Karpas-422 (cell line): ENCODE measurements at regions not wholly inside any gene's neighbourhood (a gene's known extent, or its start where the extent isn't known, plus 50 kb on each side); places are given as distances from the start of the nearest gene placed in this dataset.
"Not testable (repeated sequence)": the region's sequence is repeated elsewhere in the genome, so short reads cannot be mapped to it uniquely, and the experiment has no call there.

ENCODE experiments used
- DNase-seq: peaks from one replicate; pipeline ENCODE4 v3.0.0-alpha.2; 2015
- H2AFZ ChIP-seq: fragments of 200-600 bp; sonication (generic); 2 replicates; pipeline ENCODE4 v1.6.1; 2014; ENCODE audit warnings: antibody characterized with exemption, low read length, mixed read lengths
- H3K27ac ChIP-seq: fragments of 200-600 bp; sonication (generic); 2 replicates; pipeline ENCODE4 v1.5.1; 2014; ENCODE audit warnings: mild to moderate bottlenecking, low read length, moderate library complexity
- H3K27me3 ChIP-seq: fragments of 200-600 bp; sonication (generic); 2 replicates; pipeline ENCODE4 v1.6.1; 2014; ENCODE audit warnings: low read length, mixed read lengths
- H3K36me3 ChIP-seq: fragments of 200-600 bp; sonication (generic); 2 replicates; pipeline ENCODE4 v1.6.1; 2014; ENCODE audit warnings: low read length, mixed read lengths; ENCODE audit not compliant: insufficient read depth
- H3K4me1 ChIP-seq: fragments of 200-600 bp; sonication (generic); 2 replicates; pipeline ENCODE4 v1.6.1; 2014; ENCODE audit warnings: mild to moderate bottlenecking, low read length, mixed read lengths
- H3K4me2 ChIP-seq: fragments of 200-600 bp; sonication (generic); 2 replicates; pipeline ENCODE4 v1.6.1; 2014; ENCODE audit warnings: low read length, low read depth, mild to moderate bottlenecking; ENCODE audit not compliant: poor library complexity, severe bottlenecking
- H3K4me3 ChIP-seq: fragments of 200-600 bp; sonication (generic); 2 replicates; pipeline ENCODE4 v1.5.1; 2014; ENCODE audit warnings: mild to moderate bottlenecking, antibody characterized with exemption, low read length, mixed read lengths
- H3K79me2 ChIP-seq: fragments of 200-600 bp; sonication (generic); 2 replicates; pipeline ENCODE4 v1.6.1; 2014; ENCODE audit warnings: mild to moderate bottlenecking, low read length, mixed read lengths
- H3K9ac ChIP-seq: fragments of 200-600 bp; sonication (generic); 2 replicates; pipeline ENCODE4 v1.6.0; 2014; ENCODE audit warnings: low read length
- H3K9me2 ChIP-seq: fragments of 200-600 bp; sonication (generic), shearing (Covaris generic); replicated peaks from 2 replicates; pipeline ENCODE4 v1.6.0; 2014; ENCODE audit warnings: mild to moderate bottlenecking, low read length, moderate library complexity; ENCODE audit not compliant: insufficient read depth
- H3K9me3 ChIP-seq: fragments of 300-700, 200-600 bp; sonication (generic); 2 replicates; pipeline ENCODE4 v1.6.1; 2014; ENCODE audit warnings: low read length, mixed read lengths
- H4K20me1 ChIP-seq: fragments of 200-600 bp; sonication (generic); 2 replicates; pipeline ENCODE4 v1.6.1; 2014; ENCODE audit warnings: mild to moderate bottlenecking, antibody characterized with exemption, low read length, low read depth; ENCODE audit not compliant: insufficient read depth

DNA sequence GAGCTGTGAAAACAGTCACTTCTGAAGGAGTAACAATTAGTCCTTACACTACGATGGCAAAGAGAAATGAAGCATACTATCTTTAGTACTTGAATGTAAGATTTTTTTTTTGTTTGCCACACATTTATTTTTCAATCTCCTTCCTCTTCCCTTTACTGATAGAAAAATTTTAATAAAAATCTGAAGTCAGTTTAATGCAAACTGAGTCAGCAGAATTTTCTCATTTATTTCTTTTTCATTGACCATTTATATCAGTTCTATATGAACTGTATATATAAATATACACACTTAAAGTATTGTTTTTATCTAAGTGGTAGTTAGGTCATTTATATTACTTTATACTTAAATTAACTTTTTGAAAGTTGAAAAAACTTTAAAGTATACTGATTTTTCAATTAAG is 1009.1 kb upstream of the SPRY2 start:
- Histone ChIP-seq H3K36me3 (no peaks in the 10 kb centered on the region), H2AFZ (no peak overlapping the region), H3K27me3 (no peaks in the 10 kb centered on the region), H3K4me2 (no peak overlapping the region), H3K27ac (no peak overlapping the region), H3K79me2 (no peaks in the 10 kb centered on the region), H3K9me3 (peaks cover 10% of the 10 kb centered on the region; the same call in 1 of the 2 replicates), H3K4me3 (no peak overlapping the region), H3K9me2 (no peaks in the 10 kb centered on the region), H4K20me1 (no peaks in the 10 kb centered on the region), H3K9ac (no peak overlapping the region), H3K4me1 (no peaks in the 10 kb centered on the region)
- no peak for DNase-seq

DNA sequence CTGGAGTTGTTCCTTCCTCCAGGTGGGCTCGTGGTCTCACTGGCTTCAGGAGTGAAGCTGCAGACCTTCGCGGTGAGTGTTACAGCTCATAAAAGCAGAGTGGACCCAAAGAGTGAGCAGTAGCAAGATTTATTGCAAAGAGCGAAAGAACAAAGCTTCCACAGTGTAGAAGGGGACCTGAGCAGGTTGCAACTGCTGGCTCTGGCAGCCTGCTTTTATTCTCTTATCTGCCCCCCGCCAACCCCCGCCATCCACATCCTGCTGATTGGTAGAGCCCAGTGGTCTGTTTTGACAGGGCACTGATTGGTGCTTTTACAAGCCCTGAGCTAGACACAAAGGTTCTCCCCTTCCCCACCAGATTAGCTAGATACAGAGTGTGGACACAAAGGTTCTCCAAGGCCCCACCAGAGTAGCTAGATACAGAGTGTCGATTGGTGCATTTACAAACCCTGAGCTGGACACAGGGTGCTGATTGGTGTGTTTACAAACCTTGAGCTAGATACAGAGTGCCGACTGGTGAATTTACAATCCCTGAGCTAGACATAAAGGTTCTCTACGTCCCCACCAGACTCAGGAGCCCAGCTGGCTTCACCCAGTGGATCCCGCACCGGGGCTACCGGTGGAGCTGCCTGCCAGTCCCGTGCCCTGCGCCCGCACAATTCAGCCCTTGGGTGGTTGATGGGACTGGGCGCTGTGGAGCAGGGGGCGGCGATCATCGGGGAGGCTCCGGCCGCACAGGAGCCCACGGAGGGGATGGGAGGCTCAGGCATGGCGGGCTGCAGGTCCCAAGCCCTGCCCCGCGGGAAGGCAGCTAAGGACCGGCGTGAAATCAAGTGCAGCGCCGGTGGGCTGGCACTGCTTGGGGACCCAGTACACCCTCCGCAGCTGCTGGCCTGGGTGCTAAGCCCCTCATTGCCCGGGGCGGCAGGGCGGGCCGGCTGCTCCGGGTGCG is 999.5 kb upstream of the SPRY2 start:
- not testable (repeated sequence) for H3K9me2 ChIP-seq, H4K20me1 ChIP-seq, H3K4me3 ChIP-seq, DNase-seq, H3K4me2 ChIP-seq, H3K27ac ChIP-seq, H2AFZ ChIP-seq, H3K36me3 ChIP-seq, H3K9ac ChIP-seq, H3K4me1 ChIP-seq, H3K79me2 ChIP-seq, H3K27me3 ChIP-seq
- H3K9me3 ChIP-seq: peaks cover 21% of the 10 kb centered on the region

DNA sequence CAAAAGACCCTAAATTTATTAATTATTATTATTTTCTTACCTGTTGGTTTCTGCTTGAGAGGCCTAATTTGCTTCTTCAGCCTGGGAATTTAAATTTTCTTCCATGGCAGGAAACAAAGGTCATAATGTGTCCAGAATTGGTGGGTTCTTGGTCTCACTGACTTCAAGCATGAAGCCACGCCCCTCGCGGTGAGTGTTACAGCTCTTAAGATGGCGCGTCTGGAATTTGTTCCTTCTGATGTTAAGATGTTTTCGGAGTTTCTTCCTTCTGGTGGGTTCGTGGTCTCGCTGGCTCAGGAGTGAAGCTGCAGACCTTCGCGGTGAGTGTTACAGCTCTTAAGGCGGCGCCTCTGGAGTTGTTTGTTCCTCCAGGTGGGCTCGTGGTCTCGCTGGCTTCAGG is 998.7 kb upstream of the SPRY2 start:
- H2AFZ ChIP-seq, H3K27ac ChIP-seq, H3K27me3 ChIP-seq, H3K9me2 ChIP-seq, H3K36me3 ChIP-seq, H3K9ac ChIP-seq, H3K4me1 ChIP-seq, H3K4me2 ChIP-seq, DNase-seq, H4K20me1 ChIP-seq, H3K4me3 ChIP-seq, H3K79me2 ChIP-seq: not testable (repeated sequence)
- peaks cover 17% of the 10 kb centered on the region for H3K9me3 ChIP-seq

DNA sequence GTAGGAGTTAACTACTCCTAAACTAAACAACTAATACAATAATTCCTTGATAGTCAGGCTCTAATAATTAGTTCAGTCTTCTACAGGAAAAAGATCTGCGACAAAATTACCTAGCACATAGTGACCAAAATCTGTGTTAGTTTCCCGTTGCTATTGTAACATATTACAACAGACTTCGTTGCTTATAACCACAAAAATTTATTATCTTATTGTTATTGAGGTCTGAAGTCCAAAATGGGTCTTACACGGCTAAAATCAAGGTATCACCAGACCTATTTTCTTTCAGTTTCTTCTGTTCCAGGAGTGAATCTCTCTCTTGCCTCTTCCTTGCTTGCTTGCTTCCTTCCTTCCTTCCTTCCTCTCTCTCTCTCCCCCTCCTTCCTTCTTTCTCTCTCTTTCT is 993.6 kb upstream of the SPRY2 start:
- no peak overlapping the region for H2AFZ ChIP-seq

DNA sequence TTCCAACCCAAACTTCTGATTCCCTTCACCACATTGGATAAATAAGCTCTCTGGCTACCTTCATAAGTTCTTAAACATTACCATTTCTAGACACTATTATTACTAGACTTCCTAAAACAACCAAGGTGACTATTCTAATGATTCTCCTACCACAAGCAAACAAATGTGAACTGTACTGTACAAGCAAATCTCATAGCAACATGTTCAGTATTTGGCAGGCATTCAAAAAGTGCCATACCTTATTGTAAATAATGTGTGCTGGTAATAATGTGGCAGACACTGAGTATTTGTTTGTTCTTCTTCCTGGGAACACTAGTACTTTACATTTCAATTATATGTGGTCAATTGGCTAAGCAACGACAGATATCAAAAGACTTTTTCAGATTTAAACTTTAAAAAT is 986.0 kb upstream of the SPRY2 start:
- Histone ChIP-seq H3K4me3 (no peak overlapping the region), H3K36me3 (no peaks in the 10 kb centered on the region), H2AFZ (no peak overlapping the region), H3K9me2 (no peaks in the 10 kb centered on the region), H3K4me1 (no peaks in the 10 kb centered on the region), H3K27me3 (no peaks in the 10 kb centered on the region), H3K79me2 (no peaks in the 10 kb centered on the region), H3K9me3 (peaks cover 36% of the 10 kb centered on the region), H4K20me1 (no peaks in the 10 kb centered on the region), H3K4me2 (no peak overlapping the region), H3K27ac (no peak overlapping the region), H3K9ac (no peak overlapping the region)
- no peak for DNase-seq

More for the DNA sequence above, 993.6 kb upstream of the SPRY2 start:
- H3K4me2 ChIP-seq: no peak overlapping the region
- no peaks in the 10 kb centered on the region for H3K27me3 ChIP-seq
- peaks cover 32% of the 10 kb centered on the region for H3K9me3 ChIP-seq
- H3K9ac ChIP-seq: no peak overlapping the region
- H3K4me3 ChIP-seq: no peak overlapping the region
- H3K79me2 ChIP-seq: no peaks in the 10 kb centered on the region
- H3K4me1 ChIP-seq: no peaks in the 10 kb centered on the region
- H3K27ac ChIP-seq: no peak overlapping the region
- H3K36me3 ChIP-seq: no peaks in the 10 kb centered on the region
- no peaks in the 10 kb centered on the region for H3K9me2 ChIP-seq
- DNase-seq: no peak
- H4K20me1 ChIP-seq: no peaks in the 10 kb centered on the region

DNA sequence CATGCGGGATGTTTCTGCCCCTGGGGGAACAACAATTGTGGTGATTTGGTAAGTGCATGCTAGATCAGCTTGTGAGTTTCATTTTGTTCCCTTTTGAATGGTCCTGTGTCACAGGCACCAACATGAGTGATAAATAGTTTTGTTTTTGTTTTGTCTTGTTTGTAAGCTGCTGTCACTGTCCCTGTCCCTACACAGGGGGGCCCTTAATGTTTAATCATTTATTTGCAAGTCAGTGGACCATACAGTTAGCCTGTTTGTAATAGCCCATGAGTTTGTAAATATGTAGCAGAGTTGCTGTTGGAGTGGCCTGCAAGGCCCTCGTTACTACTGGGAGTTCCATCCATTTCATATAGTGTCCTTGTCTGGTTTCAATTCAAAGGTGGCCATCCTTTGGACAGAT is 979.6 kb upstream of the SPRY2 start:
- H3K27me3 ChIP-seq: no peaks in the 10 kb centered on the region
- H2AFZ ChIP-seq: no peak overlapping the region
- no peak overlapping the region for H3K4me3 ChIP-seq
- no peaks in the 10 kb centered on the region for H3K9me2 ChIP-seq
- H3K27ac ChIP-seq: no peak overlapping the region
- H4K20me1 ChIP-seq: no peaks in the 10 kb centered on the region
- no peaks in the 10 kb centered on the region for H3K36me3 ChIP-seq
- H3K9ac ChIP-seq: no peak overlapping the region
- H3K79me2 ChIP-seq: no peaks in the 10 kb centered on the region
- DNase-seq: no peak
- H3K9me3 ChIP-seq: peaks cover 21% of the 10 kb centered on the region
- no peak overlapping the region for H3K4me2 ChIP-seq
- no peaks in the 10 kb centered on the region for H3K4me1 ChIP-seq

DNA sequence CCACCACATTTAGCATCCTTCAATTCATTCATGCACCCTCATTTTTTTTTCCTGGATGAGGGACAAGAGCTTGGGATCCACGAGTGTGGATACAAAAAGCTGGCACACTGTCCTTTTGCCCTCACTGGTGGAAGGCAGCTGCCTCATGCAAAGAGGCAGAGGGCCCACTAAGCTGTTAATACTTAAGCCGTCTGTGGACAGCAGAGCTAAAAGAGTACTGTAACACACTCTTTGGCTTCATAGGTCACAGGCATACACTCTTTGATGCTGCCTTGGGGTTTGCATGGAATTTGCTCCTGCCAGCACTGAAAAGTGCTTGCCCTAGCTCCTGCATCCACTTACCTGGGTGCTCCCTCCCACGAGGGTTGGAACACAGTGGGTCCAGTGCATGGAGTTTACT is 978.4 kb upstream of the SPRY2 start:
- Histone ChIP-seq H3K9me2 (no peaks in the 10 kb centered on the region), H3K79me2 (no peaks in the 10 kb centered on the region), H3K4me3 (no peak overlapping the region), H3K4me2 (no peak overlapping the region), H3K9me3 (peaks cover 21% of the 10 kb centered on the region), H3K27me3 (no peaks in the 10 kb centered on the region), H4K20me1 (no peaks in the 10 kb centered on the region), H3K27ac (no peak overlapping the region), H3K36me3 (no peaks in the 10 kb centered on the region), H3K4me1 (no peaks in the 10 kb centered on the region), H3K9ac (no peak overlapping the region), H2AFZ (no peak overlapping the region)
- DNase-seq: no peak

DNA sequence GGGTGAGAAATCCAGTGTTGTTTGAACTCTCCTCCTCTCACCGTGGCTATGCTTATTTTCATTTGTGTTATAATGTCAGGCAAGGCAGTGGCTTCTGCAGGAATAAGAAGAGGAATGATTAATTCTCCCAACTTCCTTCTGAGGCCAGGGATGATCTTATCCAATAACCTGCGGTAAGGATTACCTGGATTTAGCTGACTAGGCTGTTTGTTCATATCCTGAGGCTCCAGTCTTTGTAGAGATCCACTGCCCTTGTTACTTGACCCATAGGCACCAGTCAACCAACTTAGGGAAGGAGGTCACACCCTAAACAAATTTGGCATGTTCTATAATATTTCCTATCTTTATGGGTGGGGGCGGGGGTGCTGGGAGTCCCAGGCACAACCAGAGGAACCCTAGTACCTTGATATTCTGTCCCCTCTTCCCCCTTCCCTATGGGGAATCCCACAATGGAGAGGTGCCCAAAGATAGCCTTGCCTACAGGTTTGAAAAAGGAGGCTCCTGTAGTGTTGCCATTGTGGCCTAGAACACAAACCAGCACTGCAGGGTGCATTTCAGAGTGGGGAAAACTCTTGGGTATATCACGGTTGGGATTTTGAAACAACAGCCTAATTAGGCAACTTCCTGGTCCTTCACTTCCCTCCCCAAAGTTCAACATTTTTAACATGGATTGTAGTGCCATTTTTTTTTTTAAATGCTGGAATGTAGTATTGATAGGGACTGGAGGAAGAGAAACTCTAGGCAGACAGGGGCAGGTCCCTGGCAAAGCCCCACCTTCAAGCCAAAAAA is 977.5 kb upstream of the SPRY2 start:
- DNase-seq: no peak
- no peak overlapping the region for H3K27ac ChIP-seq
- H3K79me2 ChIP-seq: no peaks in the 10 kb centered on the region
- no peak overlapping the region for H3K9ac ChIP-seq
- H3K4me2 ChIP-seq: no peak overlapping the region
- no peaks in the 10 kb centered on the region for H3K27me3 ChIP-seq
- no peaks in the 10 kb centered on the region for H3K4me1 ChIP-seq
- no peaks in the 10 kb centered on the region for H4K20me1 ChIP-seq
- no peaks in the 10 kb centered on the region for H3K9me2 ChIP-seq
- no peaks in the 10 kb centered on the region for H3K36me3 ChIP-seq
- no peak overlapping the region for H2AFZ ChIP-seq
- H3K9me3 ChIP-seq: peaks cover 18% of the 10 kb centered on the region
- no peak overlapping the region for H3K4me3 ChIP-seq
